ENCODE measurements at regions not wholly inside any gene's neighbourhood (a gene's known extent, or its start where the extent isn't known, plus 50 kb on each side); places are given as distances from the start of the nearest gene placed in this dataset.

DNA sequence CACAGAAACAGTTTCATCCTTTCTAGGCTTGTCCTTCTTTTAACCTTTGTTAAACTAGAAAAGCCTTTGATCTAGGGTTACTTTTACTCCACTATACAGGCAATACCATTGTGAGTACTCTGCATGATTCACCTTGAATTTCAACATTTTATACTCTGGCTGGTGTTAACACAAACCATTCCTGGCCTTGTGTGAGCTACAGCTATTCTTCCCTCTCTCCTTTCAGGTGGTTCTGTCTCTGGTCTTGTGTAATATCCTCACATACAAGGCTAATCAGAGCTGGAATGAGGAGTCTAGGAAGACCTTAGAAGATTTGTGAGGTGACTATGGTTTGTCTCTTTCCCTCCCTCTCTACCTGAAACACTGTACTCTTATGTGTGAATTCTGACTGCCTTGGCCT is 837.4 kb upstream of the USP15 start:
- TF ChIP-seq, protein P1, sequence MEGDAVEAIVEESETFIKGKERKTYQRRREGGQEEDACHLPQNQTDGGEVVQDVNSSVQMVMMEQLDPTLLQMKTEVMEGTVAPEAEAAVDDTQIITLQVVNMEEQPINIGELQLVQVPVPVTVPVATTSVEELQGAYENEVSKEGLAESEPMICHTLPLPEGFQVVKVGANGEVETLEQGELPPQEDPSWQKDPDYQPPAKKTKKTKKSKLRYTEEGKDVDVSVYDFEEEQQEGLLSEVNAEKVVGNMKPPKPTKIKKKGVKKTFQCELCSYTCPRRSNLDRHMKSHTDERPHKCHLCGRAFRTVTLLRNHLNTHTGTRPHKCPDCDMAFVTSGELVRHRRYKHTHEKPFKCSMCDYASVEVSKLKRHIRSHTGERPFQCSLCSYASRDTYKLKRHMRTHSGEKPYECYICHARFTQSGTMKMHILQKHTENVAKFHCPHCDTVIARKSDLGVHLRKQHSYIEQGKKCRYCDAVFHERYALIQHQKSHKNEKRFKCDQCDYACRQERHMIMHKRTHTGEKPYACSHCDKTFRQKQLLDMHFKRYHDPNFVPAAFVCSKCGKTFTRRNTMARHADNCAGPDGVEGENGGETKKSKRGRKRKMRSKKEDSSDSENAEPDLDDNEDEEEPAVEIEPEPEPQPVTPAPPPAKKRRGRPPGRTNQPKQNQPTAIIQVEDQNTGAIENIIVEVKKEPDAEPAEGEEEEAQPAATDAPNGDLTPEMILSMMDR (IDR thresholded peaks at IDR 0.05): no peak
- TF ChIP-seq FOXP1 (CRISPR knock-in tag; IDR thresholded peaks at IDR 0.05; ENCODE audit: borderline replicate concordance): no peak
- TF ChIP-seq FOXJ3 (CRISPR knock-in tag; IDR thresholded peaks at IDR 0.05; ENCODE audit: borderline replicate concordance): no peak
- no peak for TF ChIP-seq MXD4 (CRISPR knock-in tag; IDR thresholded peaks at IDR 0.05; ENCODE audit: borderline replicate concordance)
- TF ChIP-seq TEAD4 (CRISPR knock-in tag; IDR thresholded peaks at IDR 0.05): no peak
- no peak for TF ChIP-seq TP53 (CRISPR knock-in tag; IDR thresholded peaks at IDR 0.05)
- no peak for TF ChIP-seq NR2C2 (CRISPR knock-in tag; IDR thresholded peaks at IDR 0.05)
- TF ChIP-seq ZNF423 (CRISPR knock-in tag; IDR thresholded peaks at IDR 0.05): no peak
- no peak for TF ChIP-seq EMX1 (CRISPR knock-in tag; IDR thresholded peaks at IDR 0.05)
- TF ChIP-seq MAX (CRISPR knock-in tag; IDR thresholded peaks at IDR 0.05): no peak
